Neural crest cell (in vitro differentiated cells): ENCODE measurements at regions not wholly inside any gene's neighbourhood (a gene's known extent, or its start where the extent isn't known, plus 50 kb on each side); places are given as distances from the start of the nearest gene placed in this dataset.

Source experiments
- DNase-seq: peaks from one replicate; pipeline ENCODE4 v3.0.0; 2021; ENCODE audit warnings: low read depth, mixed read lengths, low spot score
- H3K27ac Mint-ChIP-seq: one replicate; pipeline ENCODE4 v1.8.0; 2021; ENCODE audit warnings: mild to moderate bottlenecking, mixed read lengths; ENCODE audit not compliant: unreplicated experiment
- H3K27me3 Mint-ChIP-seq: 2 replicates; pipeline ENCODE4 v1.8.0; 2021; ENCODE audit warnings: low read depth, mild to moderate bottlenecking, mixed read lengths
- H3K36me3 Mint-ChIP-seq: 2 replicates; pipeline ENCODE4 v1.8.0; 2021; ENCODE audit warnings: low read depth, mild to moderate bottlenecking, mixed read lengths
- H3K4me1 Mint-ChIP-seq: 2 replicates; pipeline ENCODE4 v1.8.0; 2021; ENCODE audit warnings: mixed read lengths
- H3K4me3 Mint-ChIP-seq: one replicate; pipeline ENCODE4 v1.8.0; 2021; ENCODE audit warnings: mild to moderate bottlenecking, mixed read lengths
- H3K9me3 Mint-ChIP-seq: 2 replicates; pipeline ENCODE4 v1.8.0; 2021; ENCODE audit warnings: mixed read lengths
- CTCF ChIP-seq: fragments of 200-600 bp; sonication (generic); conservative IDR thresholded peaks from 2 replicates; pipeline ENCODE4 v1.5.0; 2021; ENCODE audit warnings: antibody characterized with exemption, mild to moderate bottlenecking

GRCh38 chr3:177249203-177249602 lies 51.9 kb upstream of the TBL1XR1 start:
- H3K27ac Mint-ChIP-seq, result no peak overlapping the region
- no peaks in the 10 kb centered on the region for H3K27me3 Mint-ChIP-seq
- DNase-seq, result no peak
- H3K9me3 Mint-ChIP-seq, result peaks cover 3% of the 10 kb centered on the region
- no peaks in the 10 kb centered on the region for H3K4me1 Mint-ChIP-seq
- no peak for TF ChIP-seq CTCF
- H3K4me3 Mint-ChIP-seq, result no peak overlapping the region
- H3K36me3 Mint-ChIP-seq, result peaks cover 6% of the 10 kb centered on the region

- Mint-ChIP-seq H3K36me3 (peaks cover 6% of the 10 kb centered on the region), H3K4me3 (no peak overlapping the region), H3K27ac (peak overlapping the region; percentile 3), H3K9me3 (peaks cover 3% of the 10 kb centered on the region), H3K4me1 (no peaks in the 10 kb centered on the region), H3K27me3 (no peaks in the 10 kb centered on the region)
- no peak for TF ChIP-seq CTCF
- no peak for DNase-seq
Observed at GRCh38 chr3:177250151-177250550, 52.9 kb upstream of the TBL1XR1 start.

GRCh38 chr3:177251755-177252154 lies 54.5 kb upstream of the TBL1XR1 start:
- Mint-ChIP-seq H3K4me1 (no peaks in the 10 kb centered on the region), H3K36me3 (peaks cover 6% of the 10 kb centered on the region), H3K9me3 (peaks cover 3% of the 10 kb centered on the region), H3K27ac (no peak overlapping the region), H3K27me3 (no peaks in the 10 kb centered on the region), H3K4me3 (no peak overlapping the region)
- TF ChIP-seq CTCF, result no peak
- no peak for DNase-seq

- TF ChIP-seq CTCF, result no peak
- no peak for DNase-seq
- Mint-ChIP-seq H3K9me3 (no peaks in the 10 kb centered on the region), H3K36me3 (no peaks in the 10 kb centered on the region), H3K27ac (peak overlapping the region; percentile 95), H3K4me1 (peaks cover 7% of the 10 kb centered on the region), H3K4me3 (no peak overlapping the region), H3K27me3 (no peaks in the 10 kb centered on the region)
Observed at GRCh38 chr3:177257006-177257405, 59.7 kb upstream of the TBL1XR1 start.

GRCh38 chr3:177257625-177258024 lies 60.3 kb upstream of the TBL1XR1 start:
- no peak for TF ChIP-seq CTCF
- H3K36me3 Mint-ChIP-seq, result no peaks in the 10 kb centered on the region
- H3K27ac Mint-ChIP-seq, result no peak overlapping the region
- DNase-seq, result no peak
- H3K9me3 Mint-ChIP-seq, result no peaks in the 10 kb centered on the region
- H3K4me3 Mint-ChIP-seq, result no peak overlapping the region
- H3K4me1 Mint-ChIP-seq, result peaks cover 7% of the 10 kb centered on the region
- no peaks in the 10 kb centered on the region for H3K27me3 Mint-ChIP-seq

GRCh38 chr3:177262396-177262795 lies 65.1 kb upstream of the TBL1XR1 start:
- no peak for TF ChIP-seq CTCF
- H3K4me3 Mint-ChIP-seq, result no peak overlapping the region
- no peak for DNase-seq
- H3K4me1 Mint-ChIP-seq, result peaks cover 5% of the 10 kb centered on the region
- no peaks in the 10 kb centered on the region for H3K9me3 Mint-ChIP-seq
- H3K27ac Mint-ChIP-seq, result no peak overlapping the region
- H3K36me3 Mint-ChIP-seq, result no peaks in the 10 kb centered on the region
- H3K27me3 Mint-ChIP-seq, result no peaks in the 10 kb centered on the region
